GM19193 (cell line): ENCODE measurements at regions not wholly inside any gene's neighbourhood (a gene's known extent, or its start where the extent isn't known, plus 50 kb on each side); places are given as distances from the start of the nearest gene placed in this dataset.

Experiments used
- POLR2A ChIP-seq: IDR thresholded peaks from 4 replicates; pipeline ENCODE4 v1.6.1; 2011; ENCODE audit not compliant: insufficient read depth, insufficient read length; ENCODE audit errors: extremely low read depth

DNA sequence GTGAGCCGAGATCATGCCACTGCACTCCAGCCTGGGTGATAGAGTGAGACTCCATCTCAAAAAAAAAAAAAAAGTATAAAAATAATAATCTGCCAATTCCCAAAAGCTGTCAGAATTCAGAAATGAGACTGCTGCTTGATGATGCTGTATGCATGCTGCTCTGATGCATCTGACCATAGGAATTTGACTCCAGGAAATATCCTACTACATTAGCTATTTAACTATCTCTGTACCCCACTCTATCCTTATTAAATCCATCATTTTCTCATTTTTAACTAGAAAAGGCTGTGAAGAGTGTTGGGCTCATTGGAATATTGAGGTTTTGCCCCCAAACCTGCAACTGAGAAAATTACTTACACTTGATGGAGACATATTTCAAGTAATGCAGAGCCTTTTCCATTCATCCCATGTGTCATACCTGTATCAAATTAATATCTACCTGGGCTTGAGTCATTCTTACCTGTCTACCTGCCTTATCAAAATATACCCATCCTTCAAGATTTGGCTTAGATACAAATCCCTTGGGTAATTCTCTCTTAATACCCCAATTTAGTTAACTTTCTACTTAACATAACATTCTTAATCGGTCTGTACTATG is 135.2 kb upstream of the PREP start:
- no peak for TF ChIP-seq POLR2A

DNA sequence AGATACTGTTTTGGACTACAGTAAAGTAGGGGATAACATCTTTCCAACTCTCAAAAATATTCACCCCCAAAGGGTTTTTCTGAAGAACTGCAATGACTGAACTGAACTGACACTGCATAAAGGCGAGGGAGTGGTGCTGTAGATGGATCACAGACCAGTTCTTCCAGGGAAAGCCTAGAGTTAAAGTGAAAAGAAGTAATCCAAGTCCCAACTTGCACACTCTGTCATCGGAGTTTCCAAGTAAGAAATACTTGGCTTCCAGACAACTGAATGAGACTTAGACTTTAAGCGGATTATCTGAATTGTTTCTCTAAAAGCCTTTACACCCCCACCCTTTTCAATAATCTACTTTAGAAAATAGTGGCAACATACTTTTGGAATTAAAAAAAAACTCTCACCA is 134.1 kb upstream of the PREP start:
- no peak for TF ChIP-seq POLR2A

DNA sequence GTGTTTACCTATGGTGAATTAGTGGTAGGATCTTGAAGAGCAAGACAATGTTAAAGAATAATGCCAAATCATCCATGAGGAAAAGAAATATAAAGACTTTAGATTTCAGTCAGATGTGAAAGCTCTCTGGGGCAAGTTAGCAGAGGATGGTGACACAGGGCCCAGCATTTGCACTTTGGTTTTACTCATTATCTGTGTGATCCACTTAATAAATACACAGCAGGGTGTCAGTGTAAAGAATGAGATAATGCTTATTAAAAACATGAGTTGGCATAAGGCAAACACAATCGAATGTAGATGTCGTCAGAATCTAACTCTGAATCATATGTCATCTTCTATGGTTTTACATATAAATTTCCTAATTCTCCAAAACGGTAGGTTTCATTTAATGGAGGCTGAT is 130.4 kb upstream of the PREP start:
- TF ChIP-seq POLR2A, result no peak

DNA sequence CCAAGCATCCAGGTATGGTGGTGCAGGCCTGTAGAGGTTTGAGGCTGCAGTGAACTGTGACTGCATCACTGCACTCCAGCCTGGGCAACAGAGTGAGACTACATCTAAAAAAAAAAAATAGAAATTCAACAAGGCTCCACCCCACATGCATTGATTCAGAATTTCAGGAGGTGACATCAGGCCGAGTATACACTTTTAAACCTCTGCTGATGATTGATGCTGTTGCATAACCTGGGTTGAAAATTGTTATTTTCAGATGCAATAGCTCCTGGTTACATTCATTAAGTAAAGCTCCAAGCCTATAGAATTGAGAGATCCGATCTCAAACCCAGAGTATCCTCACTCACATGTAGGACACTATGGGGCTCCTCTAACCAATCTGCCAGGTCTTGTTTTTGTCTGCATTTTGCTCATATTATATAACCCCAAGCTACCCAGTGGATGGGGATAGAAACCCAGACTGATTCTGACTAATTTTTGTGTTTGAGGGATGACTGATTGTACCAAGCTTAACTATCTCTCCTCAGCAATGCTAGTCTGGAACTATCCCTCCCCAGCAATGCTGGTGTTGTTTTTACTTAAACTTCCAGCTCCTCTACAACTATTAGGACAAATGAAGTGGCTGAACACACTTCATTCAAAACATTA is 123.5 kb upstream of the PREP start:
- no peak for TF ChIP-seq POLR2A

DNA sequence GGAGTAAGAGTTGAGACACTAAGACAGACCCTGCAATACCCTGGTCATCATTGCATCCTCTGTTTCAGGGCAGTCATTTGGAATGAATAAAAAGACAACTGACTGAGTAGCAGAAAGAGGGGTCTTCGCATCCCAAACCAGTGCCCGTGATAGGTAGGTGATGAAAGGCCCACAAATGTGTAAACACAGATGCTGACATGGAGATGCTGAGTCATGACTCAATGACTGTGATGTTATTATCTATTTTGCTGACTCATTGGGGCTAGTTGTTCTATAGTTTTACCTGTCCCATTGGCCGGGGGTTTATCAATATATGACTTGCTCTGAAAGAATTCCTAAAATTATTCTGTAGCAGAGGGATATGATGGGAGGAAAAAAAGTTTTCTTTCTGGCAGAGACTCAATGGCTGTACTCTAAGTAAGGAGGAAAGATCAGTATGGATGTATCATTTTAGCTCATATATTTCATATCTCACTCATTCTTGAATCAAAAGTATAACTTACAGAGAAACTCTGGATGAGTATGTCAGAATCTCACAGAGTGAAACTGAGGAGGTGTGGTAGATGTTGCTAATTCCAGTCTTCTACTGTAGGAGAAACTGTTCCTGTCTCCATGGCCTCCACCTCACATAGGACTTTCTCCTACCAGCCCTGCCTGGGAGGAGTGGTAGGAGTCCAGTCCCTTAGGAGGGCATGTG is 119.9 kb upstream of the PREP start:
- TF ChIP-seq POLR2A, result no peak

DNA sequence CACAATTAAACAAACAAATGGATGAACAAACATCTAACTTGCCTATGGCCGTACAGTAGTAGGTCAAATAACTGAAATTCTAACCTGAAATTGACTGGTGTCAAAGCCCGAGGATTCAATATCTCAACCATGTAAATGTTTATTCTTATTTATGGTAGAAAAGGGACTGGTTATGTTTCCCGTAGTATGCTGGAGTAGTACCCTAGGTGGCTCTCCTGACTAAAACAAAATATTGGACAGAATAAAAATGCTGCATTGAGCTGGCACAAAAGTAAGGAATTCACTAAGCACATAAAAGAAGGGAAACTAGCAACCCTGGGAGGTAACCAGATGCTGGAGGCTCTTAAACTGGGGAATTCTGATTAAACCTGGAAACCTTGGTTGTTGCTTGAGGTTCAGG is 117.1 kb upstream of the PREP start:
- TF ChIP-seq POLR2A, result no peak

DNA sequence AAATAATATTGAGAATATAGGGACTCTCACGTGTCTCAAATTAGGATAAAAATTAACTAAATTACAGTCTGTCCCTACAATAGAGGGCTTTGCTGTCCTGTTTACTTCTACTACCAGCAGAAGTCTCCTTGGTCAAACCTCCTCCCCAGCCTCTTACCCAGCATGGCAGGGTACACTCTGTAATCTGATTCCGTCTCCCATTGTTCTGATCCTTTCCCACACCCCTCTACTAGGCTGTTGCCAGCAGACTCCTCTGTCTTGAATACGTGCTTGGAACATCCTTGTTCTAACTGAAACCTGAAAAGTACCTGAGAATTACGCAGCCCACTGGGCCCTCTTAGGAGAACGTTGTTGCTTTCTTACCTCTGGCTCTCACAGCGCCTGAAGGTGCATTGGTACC is 112.2 kb upstream of the PREP start:
- TF ChIP-seq POLR2A, result no peak

DNA sequence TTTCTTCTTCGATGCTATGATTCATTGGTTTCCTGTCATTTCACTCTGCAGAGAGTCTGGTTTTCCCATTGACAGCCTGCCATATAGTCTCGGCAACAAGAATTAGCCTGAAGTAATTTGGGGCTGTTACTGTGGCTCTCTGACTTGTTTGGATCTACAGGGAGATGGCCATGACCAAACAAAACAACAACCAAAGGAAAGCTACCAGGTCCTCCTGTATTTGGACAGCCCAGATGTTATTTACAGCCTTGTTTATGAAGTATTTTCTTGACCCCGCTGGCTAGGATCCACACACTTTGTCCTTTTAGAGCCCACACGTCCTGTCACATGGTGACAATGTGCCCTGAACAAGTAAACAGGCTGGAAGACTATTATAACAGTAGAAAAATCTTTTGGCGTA is 111.4 kb upstream of the PREP start:
- no peak for TF ChIP-seq POLR2A

DNA sequence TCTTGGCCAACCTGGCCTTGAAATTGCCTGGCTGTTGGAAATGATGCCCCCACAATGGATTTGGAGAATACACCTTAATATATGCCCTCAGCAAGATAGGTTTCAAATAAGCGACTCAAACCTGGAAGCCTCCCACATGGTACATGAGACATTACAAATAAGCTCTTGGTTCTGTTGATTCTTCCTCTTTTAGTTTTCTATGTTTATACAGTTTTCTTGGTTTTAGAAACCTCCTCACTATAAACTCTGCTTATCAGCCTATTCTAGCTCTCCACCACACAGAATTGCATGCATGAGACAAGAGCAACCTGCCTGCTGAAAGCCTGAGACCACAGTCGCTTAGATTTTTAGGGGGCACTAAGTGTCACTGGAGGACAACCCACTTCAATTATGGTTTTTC is 108.8 kb upstream of the PREP start:
- TF ChIP-seq POLR2A, result no peak

DNA sequence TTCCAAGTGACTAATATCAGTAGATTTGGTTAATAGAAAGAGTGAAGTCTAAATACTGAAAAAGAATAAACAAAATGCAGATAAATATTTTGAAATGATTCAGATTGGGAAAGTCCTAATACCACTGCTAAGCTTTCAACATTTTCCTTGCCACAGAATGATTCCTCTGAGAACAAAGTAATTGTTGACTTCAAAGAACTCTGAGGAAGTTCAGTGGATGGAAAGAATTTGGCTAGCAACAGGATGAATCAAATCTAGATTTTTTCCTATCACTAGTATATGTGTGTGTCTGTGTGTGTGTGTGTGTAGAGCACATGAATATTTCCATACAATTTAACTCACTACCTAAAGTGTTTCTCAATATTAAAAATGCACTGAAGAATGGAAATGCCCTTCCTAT is 107.9 kb upstream of the PREP start:
- TF ChIP-seq POLR2A, result no peak

DNA sequence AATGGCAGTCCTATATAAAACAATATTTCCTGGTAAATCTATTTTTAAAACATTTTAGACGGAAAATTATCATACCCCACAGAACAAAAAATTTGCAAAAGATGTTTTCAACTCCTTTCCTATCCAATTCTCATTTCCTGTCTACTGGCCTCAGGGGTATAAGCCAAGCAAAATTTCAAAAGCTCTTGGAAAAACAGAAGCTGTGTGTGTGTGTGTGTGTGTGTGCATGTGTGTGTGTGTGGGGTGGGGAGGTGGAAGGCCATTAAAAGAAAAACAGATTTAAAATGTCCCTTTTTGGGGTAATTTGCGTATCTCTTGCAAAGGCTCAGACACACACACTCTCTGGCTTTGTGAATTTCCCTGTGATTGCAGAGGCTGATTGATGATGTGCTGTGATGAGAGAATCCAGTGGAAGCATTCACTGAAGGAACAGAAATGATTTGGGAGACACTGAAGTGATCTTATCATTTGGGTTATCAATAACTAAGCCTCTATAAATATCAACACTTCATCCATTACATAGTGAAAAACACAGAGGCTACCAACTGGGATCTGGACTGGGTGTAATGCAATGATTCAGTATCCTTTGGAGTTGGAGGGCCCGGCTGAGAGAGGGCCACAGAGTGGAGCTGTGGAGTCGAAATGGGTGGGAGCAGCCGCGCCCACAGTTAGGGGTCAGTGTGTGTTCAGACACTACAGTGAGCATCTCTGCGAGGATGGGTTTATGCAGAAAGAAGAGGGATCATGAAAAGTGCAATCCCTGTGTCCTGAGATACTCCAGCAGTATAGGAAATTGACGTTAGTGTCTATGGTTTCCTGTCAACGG is 106.8 kb upstream of the PREP start:
- no peak for TF ChIP-seq POLR2A

DNA sequence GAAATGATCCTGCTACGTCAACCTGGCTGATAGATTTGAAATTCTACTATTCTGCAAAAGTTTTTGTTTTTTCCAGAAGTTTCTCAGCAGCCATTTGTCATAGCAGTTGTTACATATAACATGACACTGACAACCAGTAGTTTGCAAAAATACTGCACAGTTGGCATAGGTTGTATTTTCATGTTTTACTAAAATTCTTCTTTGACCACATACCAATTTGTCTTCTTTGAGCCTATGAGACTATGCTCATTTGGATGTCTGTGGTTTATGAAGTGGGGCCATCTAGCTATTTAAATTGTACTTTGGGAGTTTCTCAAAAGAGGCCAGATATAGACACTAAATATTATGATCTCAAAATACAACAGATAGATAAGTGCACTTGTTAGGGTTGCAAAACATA is 104.9 kb upstream of the PREP start:
- no peak for TF ChIP-seq POLR2A

DNA sequence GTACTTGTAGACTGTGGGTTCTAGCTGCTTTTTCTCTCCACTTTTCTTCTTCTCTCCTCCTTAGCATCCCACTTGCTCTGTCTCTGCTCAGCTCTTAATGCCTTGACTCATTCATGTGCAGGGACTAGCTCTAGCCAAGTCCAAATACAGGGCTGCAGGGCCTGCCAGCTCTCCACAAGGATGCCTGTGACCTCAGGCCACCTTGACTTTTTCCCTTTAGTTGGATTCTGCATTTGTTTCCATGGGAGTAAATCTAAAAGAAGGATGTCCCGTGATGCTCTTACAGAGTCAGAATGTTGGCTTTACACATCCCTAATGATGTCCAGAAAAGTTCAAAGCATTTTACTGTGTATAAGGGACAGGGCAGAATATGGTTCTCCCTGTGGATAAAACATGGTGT is 101.8 kb upstream of the PREP start:
- no peak for TF ChIP-seq POLR2A

DNA sequence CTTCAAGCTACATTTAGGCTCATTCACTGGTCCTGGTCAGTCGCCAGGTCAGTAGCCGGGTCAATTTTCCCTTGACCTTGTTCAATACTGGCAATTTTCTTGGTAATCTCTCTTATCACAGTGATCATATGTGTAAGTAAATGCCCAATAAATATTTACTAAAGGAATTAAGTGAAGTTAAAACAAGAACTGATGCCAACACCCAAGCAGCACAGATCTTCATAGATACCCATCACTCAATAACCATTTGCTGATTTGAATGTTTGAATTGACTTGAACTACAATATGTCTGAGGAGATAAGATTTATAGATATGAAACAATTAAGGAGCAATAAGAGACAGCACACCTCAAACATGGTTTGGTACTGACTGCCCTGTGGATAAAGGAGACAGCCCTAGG is 100.8 kb upstream of the PREP start:
- TF ChIP-seq POLR2A, result no peak

DNA sequence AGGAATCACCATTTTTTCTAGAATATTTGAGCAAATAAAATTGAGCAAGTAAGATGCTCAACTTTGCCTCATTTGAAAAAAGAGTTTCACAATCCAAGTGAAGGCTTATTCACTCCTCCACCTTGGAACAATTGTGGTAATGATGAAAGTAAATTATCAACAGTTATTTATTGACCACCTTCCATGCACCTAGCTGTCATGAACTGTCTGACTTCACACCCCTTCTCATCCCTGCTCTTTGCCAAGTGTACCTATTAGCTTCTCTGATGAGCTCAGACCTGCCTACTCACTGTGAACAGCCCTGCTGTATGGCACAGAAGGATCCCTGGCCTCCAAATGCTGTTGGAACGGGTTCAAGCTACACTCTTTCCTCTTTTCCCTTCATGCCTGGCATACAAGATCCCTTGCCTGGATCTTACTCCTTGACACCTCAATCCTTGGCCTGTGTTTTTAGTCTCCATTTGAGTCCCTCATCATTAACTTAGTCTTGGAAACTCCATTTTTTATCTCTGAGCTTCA is 99.0 kb upstream of the PREP start:
- no peak for TF ChIP-seq POLR2A
